OCI-LY3 (cell line): ENCODE measurements at regions not wholly inside any gene's neighbourhood (a gene's known extent, or its start where the extent isn't known, plus 50 kb on each side); places are given as distances from the start of the nearest gene placed in this dataset.

Experiments
- CTCF ChIP-seq: fragments of 200-600, 300-600 bp; sonication (generic); IDR thresholded peaks from 2 replicates; pipeline ENCODE4 v1.5.1; 2014; ENCODE audit warnings: antibody characterized with exemption, low read length, low read depth
- EZH2phosphoT487 ChIP-seq: fragments of 200-600 bp; shearing (Covaris generic); IDR thresholded peaks from 2 replicates; pipeline ENCODE4 v1.6.1; 2018; ENCODE audit warnings: antibody characterized with exemption, mixed run types, low read depth

- TF ChIP-seq CTCF (no peak), EZH2phosphoT487 (no peak)
Observed at GRCh38 chr3:145183261-145183660, 977.7 kb downstream of the PLOD2 start.
